Kidney capillary endothelial cell (primary cell): ENCODE measurements at regions not wholly inside any gene's neighbourhood (a gene's known extent, or its start where the extent isn't known, plus 50 kb on each side); places are given as distances from the start of the nearest gene placed in this dataset.

Experiments used
- DNase-seq: peaks from one replicate; pipeline ENCODE4 v3.0.0-alpha.2; 2018; ENCODE audit warnings: low spot score

- no peak for DNase-seq
Observed at GRCh38 chr6:76416821-76417605, 344.6 kb upstream of the IMPG1 start.

- no peak for DNase-seq
Observed at GRCh38 chr6:76403064-76403463, 330.6 kb upstream of the IMPG1 start.

DNA sequence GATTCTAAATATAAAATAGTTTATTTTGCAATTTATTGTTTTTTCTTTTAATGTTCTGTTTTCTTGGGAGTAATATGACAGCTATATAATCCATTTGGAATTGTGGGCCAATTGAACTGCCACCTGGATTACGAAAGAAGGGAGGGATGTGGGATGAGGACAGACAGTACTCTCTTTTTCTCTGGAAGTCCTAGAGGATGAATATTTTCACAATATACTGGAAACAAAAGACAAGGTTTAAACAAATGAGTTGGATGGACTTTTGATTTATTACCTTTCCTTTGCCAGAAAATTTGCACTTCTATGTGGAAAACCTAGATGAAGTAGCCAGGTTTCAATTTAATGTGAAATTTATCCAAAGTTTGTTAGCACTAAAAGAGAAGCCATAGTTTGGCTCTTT is 325.5 kb upstream of the IMPG1 start:
- no peak for DNase-seq

DNA sequence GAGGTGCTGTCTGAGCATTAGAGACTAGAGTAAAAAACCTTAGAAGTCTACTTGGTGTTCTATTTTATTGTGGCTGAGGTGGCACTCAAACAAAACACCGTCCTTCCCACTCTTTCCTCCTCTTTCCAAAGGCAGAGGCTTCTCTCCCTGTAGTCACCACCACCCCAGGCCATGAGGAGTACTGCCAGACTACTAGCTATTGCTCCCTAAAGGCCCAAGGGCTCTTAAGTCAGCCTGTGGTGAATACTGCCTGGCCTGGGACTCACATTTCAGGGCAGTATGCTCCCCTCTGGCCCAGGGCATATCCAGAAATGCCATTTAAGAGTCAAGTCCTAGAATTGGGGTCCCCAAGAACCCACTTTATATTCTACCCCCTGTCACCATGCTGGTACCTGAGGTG is 309.7 kb upstream of the IMPG1 start:
- no peak for DNase-seq

DNA sequence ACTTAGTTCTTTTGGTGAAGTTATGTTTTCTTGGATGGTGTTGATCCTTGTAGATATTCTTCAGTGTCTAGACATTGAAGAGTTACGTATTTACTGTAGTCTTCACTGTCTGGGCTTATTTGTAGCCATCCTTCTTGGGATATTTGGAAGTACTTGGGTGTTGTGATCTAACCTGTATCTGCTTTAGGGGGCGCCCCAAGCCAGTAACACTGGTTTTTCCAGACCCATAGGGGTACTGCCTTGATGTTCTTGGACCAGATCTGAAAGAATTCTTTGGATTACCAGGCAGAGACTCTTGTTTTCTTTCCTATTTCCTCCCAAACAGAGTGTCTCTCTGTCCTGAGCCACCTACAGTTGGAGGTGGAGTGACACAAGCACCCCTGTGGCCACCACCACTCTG is 309.1 kb upstream of the IMPG1 start:
- DNase-seq: no peak

- no peak for DNase-seq
Observed at GRCh38 chr6:76351275-76351674, 278.8 kb upstream of the IMPG1 start.

DNA sequence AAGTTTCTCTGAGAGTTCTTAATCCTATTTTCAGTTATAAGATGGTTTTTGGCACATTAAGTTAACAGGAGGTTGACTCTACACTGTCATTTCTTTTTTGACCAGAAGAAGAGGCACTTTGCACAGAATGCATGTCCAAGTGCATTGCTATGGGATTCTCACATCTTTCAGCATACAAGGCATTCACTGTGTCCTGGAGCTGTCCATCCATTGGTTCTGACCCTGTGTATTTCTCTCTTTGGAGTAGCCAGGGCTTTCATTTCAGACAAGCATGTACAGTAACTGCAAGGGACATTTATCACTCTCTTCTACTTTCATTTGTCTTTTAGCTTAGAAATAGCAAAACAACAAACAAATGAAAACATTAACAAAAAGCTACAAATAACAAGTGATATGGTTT is 275.1 kb upstream of the IMPG1 start:
- DNase-seq: no peak

DNA sequence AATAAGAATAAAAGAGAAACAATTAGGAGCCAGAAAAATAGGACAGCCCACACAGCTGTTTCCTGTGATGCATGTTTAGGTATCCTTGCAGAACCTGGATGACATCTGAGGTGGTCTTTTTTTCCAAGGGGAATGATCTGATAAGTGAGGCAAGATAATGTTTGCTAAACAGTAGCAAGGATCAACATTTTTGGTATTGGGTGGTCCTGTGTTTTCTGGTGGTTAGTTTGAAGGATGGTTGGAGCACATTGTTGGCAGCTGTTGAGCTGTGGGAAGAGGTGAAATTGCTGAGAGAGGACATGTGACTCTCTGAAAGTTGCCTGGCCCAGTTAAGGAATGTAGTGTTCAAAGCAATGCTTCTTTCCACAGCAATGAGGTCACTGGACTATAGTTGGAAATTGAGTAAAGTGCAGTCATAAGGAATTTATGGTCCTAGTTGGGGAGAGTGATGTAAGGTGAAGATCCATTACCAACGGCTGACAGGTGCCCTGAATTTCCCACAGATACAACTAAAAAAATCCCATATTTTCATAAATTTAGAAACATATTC is 270.2 kb upstream of the IMPG1 start:
- no peak for DNase-seq

GRCh38 chr6:76330031-76330430 is 257.6 kb upstream of the IMPG1 start:
- DNase-seq: no peak

GRCh38 chr6:76326871-76327270 is 254.4 kb upstream of the IMPG1 start:
- DNase-seq: no peak
